HG03342 (cell line): ENCODE measurements at regions not wholly inside any gene's neighbourhood (a gene's known extent, or its start where the extent isn't known, plus 50 kb on each side); places are given as distances from the start of the nearest gene placed in this dataset.

Experiments
- ATAC-seq: cut with Tn5 transposase; IDR thresholded peaks from one replicate; pipeline ENCODE4 v1.9.1; 2021; ENCODE audit warnings: mild to moderate bottlenecking, moderate library complexity; ENCODE audit not compliant: unreplicated experiment

DNA sequence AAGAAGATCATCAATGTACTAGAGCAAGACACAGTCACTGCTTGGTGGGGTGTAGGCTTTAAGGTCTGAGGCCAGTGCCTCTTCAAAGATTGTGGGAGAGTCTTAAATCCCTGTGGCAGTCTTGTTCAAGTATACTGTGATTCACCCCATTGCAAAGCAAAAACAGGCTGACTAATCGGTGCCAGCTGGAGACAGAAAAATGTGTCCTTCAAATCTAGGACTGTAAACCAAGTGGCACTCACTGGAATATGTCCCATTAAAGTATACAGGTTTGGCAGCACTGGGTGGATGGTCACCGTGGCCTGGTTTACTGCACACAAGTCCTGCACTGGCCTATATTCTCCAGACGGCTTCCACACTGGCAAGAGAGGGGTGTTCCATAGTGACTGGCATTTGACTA, 1315.3 kb downstream of the TMEM121 start:
- no peak for ATAC-seq

DNA sequence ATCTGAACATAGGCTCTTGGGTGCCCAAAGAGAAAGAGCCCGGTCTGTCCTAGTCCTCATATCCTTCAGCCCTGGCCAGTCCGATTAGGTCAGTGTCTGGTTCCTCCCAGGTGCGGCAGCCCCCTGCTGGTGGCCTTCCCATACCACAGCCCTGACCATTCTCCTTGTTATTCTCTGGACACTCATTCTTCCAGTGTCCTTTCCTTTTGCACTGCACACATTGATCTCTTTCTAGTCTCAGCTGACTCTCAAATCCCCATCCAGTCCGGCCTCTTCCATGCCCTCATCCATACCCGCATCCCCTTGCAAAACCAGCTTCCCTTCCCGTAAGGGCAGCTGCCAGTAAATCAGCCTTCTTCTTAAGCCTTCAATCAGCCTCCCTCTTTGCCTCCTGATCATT, 1316.3 kb downstream of the TMEM121 start:
- no peak for ATAC-seq

DNA sequence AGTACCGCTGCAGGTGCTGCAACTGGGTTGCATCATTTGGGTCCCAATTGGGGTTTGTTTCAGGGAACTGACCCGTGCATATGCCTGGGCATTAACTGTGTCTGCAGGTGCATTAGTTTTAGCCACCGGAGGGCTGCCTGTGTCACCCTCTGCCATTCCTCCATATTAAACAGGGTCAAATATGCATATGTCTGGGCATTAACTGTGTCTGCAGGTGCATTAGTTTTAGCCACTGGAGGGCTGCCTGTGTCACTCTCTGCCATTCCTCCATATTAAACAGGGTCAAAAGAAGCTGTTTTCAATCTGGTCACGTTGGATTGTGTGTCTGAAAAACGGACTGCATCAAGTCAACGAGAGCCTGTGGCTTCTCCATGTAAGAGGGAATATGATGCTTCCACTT, 1317.0 kb downstream of the TMEM121 start:
- no peak for ATAC-seq

DNA sequence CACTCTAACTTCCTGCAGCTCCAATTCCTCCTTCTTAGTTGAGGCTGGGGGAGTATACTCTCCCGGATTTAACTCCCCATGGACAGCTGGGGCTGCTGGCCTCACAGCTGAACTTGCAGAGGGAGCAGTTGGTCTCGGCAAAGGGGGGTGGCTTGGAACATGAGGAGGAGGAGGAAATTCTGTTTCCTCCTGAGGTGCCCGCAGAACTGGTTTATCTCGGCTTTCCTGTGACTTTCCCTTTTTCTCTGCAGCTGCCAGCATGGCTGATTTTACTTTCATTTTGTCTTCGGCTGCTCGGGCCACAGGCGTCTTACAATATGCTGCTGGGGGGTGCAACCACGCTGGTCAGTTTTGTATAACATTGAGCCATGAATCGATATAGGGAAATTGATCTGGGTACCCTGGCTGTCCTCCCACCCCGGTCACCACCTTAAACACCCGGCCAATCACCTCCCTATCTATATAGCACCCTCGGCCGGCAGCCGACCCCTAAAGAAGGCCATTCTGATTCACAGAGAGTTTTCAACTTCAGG, 1317.6 kb downstream of the TMEM121 start:
- no peak for ATAC-seq

DNA sequence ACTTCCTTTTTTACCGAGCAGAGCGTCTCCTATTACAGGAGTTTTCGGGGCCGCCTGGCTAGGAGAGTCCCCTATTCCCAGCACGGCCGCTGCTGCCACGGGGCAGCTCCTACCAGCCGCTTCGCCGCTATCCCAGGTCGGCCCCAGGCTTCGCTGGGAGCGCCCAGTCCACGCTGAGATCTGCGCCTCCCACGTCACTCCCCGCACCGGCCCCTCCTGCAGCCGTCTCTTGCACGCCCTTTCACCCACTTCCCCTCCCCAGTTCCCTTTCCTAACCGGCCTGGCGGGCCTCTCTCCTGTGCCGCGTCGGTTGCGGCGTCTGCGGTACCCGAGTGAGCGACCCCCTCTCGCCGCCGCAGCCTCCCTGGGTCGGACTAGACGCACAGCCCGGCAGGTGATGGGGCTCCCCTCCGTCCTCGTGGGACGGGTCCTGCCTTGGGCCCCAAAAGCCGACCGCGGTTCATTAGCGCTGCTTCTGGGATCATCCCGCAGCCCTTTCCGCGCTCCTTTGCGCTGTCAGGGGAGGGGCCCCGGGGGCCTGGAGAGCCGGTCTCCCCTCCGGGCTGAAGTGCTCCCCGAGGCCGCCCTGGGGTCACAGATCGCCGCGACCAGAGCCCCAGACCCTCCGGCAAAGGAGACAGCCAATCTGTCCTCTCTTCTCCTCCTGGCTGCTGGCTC, 1318.4 kb downstream of the TMEM121 start:
- ATAC-seq: no peak

DNA sequence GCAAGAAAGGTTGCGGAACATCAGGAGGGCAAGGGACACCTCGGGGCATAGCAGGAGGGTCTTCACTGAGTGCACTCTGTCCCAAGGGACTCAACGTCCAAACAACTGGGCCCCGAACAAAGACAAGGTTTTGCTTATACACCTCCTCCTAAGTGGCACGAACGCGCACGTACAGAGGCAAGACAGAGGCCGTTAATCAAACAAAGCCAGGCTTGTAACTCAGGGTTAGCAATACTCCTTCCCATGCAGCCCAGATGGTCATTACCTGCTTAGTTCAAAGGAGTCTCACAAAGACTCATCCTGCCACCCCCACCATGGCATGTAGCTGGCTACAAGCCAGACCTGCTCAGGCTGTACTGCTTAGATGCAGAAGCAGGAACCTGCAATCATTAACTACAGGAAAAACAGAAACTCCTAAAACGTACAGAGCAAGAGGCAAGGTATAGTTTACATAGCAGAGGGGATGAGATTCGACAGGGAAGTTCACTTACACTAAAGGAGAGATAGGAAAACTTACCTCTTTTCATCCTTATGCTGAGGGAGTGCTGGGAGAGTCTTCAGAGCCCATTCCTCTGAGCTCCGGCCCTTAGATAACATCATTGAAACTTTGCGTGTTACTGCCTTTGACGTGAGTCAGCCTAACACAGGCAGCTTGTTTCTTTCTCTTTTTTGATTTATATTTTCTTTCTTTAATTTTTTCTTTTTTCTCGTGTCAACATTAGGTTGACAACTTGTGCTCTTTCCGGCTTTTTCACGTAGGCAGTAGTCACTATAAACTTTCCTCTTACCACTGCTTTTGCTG, 1319.1 kb downstream of the TMEM121 start:
- ATAC-seq: peak; percentile 53

DNA sequence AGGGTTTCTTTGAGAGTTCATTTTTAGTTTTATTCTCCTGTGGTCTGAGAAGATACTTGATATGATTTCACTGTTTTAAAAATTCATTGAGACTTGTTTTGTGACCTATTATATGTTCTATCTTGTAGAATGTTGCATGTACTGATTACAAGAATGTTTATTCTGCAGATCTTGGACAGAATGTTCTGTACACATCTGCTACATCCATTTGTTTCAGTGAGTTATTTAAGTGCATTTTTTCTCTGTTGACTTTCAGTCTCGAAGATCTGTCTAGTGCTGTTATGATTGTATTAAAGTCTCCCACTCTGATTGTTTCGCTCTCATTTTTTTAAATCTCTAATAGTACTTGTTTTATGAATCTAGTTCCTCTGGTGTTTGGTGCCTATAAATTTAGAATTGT, 1319.8 kb downstream of the TMEM121 start:
- no peak for ATAC-seq

DNA sequence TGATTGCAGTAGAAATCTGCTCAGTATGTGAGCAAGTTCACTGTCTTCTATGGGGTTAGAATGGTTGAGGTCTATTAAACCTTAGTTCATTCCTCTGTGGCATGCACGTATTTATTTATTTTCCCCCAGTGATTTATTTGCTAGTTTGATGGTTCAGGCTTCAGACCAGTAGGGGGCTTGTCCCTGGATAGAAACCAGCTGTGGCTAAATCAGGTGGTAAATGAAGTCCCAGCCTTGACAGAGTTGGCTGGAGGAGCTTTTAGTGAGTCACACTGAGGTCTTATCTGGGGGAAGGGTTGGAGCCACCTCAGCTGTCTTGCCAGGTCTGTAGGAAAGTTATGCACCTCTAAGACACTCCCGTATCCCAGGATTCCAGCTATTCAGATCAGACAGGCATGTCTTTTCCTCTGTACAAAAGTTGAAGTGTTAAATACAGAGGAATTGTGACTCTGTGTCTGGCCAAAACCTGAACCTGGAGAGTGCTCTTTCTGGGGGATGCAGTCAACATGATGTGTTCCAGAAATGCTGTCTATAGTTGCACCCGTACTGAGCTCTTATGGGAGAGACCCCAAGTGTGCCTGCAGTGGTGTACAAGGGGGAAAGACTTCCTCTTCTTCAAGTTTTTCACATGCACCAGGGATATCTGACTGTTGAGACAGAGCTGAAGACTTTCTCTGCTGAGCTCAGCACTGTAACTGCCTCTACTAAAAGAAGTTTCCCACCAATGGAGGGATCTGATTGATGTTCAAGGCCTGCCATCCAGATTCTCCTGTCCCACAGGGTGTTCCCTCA, 1322.1 kb downstream of the TMEM121 start:
- no peak for ATAC-seq

DNA sequence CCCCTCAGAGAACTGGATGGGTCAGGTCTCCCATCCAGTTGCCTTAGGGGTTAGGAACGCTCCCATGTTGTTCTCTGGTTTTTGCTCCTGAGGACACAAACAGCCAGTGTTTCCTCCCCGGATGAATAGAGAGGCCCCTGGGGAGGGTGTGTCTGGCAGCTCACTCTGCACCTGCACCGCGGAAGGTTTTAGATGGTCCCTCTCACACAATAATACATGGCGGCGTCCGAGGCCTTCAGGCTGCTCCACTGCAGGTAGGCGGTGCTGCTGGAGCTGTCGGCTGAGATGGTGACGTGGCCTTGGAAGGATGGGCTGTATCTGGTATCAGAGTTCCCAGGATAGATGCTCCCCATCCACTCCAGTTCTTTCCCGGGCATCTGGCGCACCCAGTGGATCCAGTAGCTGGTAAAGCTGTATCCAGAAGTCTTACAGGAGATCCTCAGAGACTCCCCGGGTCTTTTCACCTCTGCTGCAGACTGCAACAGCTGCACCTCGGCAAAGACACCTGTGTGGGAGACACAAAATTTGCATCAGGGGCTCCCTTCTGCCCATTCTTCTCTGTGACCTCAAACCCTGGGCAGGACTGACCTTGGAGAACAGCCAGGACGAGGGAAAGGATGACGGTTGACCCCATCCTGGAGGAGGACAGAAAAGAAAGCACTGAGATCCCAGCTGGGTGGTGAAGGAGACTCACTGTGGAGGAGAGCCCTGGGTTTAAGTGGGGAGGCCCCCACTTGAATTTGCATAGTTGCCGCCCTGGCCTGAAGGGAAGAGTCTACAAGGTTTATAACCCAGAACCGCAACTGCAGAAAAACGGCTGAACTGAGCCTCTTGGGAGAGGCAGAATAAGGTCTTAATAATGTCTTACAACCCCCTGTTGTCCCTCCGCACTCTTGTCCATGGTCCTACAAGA, 1324.8 kb downstream of the TMEM121 start:
- peak; percentile 52 for ATAC-seq

DNA sequence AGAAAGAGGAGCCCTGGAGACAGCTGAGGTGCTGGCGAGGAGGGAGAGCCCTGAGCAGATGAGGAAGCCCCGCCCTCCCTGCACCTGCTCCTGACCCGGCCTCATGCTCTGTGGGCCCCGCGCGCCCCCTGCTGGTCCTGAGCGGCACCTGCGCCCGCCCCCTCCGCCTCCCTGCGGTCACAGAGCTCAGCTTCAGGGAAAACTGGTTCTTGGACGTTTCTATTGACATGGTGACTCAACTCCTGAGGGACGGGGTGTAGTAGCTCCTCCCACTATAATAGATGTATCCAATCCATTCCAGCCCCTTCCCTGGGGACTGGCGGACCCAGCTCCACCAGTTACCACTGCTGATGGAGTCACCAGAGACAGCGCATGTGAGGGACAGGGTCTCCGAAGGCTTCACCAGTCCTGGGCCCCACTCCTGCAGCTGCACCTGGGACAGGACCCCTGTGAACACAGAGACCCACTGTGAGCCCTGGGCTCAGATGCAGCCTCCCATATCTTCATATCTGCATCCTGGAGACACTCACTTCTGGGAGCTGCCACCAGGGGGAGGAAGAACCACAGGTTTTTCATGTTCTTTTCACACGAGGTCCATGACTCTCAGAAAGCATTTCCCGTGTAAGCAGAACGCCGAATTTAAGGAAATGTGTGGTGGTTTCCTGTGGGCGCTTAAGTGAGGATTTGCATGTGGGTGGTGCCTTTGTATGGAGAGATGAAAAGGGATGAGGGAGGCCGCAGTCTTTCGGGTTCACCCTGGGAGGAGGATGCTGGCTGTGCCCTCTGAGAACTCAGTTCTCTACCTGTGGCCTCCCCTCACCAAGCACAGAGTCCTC, 1346.4 kb downstream of the TMEM121 start:
- peak; percentile 49 for ATAC-seq

DNA sequence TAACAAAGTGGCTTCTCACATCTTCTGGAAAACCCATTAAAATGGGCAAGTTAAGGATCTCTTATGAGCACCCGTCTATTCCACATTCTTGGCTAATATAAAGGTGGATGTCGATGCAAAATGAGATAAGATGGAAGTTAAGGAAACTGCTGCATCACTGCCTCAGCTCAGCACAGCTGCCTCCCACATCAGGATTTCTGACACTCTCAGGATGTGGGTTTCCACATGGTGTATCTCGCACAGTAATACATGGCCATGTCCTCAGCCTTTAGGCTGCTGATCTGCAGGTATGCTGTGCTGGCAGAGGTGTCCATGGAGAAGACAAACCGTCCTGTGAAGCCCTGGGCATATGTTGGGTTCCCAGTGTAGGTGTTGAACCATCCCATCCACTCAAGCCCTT, 1348.0 kb downstream of the TMEM121 start:
- ATAC-seq: no peak

DNA sequence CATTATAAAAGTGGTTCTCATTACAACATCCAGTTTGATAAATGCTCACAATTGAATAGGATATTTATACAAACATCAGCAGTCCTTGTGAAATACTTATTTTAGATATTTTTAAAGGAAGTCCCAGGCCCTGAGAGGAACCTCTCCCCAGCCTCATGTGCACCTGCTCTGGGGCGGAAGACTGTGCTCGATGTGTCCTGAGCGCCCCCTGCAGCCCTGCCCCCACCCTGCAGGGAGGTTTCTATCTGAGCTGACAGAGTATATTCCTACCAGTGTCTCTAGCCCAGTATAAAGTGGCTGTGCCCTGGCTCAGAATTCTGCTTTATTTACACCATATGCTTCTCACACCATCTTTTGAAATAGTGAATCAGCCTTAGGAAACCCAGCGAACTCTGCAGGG, 1349.1 kb downstream of the TMEM121 start:
- ATAC-seq: peak; percentile 44

DNA sequence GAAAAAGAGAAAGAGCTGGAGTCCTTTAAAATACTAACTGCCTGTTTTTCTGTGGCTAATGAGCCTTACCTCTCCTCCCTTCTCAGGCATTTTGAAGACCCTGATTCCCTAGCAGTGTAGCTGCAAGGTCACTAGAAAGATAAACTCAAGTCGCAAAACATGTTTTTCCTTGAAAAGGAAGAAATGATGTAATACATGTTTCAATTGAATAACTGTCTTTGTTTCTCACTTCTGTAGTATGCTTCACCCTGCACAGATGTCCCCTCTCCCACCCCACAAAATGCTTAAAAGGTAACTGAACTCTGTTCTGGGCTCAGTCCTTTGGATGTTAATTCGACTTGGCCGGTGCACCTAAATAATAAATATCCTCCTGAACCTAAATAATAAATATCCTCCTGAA, 1350.3 kb downstream of the TMEM121 start:
- ATAC-seq: no peak

DNA sequence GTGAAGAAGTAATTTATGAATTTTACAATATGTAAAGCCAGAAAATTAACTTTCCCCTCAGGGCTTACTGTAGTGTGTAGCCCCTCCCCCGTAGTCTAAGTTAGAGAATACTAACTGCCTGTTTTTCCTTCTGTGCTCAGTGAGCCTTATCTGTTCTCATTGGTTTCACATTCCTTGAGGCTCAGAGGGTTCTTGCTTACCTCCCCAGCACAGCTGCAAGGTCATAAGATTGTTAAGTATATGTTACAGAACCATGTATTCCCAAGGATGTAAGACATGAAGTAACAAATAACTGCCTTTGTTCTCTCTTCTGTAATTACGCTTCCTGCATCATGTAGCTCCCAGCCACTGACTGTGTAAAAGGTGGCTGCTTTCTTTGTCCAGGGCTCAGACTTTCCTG, 1351.1 kb downstream of the TMEM121 start:
- ATAC-seq: no peak

DNA sequence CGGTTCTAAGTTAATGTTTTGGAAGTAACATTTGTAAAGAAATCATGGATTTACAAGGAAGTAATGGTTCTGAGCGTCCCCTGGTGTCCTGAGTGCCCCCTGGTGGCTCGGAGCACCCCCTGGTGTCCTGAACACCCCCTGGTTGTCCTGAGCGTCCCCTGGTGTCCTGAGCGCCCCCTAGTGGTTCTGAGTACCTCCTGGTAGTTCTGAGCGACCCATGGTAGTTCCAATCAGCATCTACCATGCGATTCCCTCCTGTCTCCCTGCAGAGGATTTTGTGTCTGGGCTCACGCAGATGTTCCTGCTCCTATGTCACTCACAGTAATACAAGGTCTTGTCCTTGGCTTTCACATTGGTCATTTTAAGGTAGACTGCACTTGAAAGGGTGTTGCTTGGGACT, 1352.9 kb downstream of the TMEM121 start:
- ATAC-seq: peak; percentile 47

DNA sequence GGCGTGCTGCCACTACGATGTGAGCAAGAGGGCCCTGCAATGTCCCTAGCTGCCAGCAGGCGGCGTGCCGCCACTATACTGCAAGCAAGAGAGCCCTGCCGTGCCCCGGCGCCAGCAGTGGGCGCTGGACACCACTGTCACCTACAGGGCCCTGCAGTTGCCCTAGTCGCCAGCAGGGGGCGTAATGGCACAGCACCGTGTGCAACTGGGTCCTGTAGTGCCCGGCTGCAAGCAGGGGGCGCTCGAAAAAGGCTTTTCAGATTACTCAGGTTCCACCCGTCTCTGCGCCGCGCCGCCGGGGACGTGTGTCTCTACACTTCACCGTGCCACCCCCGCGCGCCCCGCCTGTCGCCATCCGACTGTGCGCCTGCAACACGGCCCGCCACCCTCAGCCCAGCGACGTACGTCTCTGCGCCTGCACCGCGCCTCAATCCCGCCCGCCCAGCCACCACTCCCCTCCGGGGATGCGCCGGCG, 1356.9 kb downstream of the TMEM121 start:
- ATAC-seq: no peak
